ENCODE measurements at regions not wholly inside any gene's neighbourhood (a gene's known extent, or its start where the extent isn't known, plus 50 kb on each side); places are given as distances from the start of the nearest gene placed in this dataset.

DNA sequence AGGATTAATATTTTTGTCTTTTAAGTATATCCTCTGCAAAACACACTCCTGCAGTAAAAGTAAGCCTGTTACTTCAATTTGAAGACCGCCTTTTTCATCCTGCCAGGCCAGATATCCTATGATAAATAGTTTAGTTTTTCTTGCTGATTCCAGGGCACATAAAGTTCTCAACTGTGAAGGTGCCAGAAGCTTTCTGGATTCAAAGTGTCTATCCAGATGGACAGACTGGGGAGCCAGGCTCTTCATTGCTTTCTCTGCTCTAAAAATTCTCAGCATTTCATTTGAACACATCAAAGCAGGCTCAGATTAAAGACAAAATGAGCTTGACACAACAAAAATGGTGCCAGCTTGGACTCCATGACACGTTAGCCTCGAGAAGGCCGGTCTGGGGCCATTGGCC, 53.6 kb upstream of the UBL3 start:
- TF ChIP-seq CTCF (IDR thresholded peaks at IDR 0.05), result no peak
- TF ChIP-seq POLR2A (IDR thresholded peaks at IDR 0.05), result no peak
